ENCODE measurements at regions not wholly inside any gene's neighbourhood (a gene's known extent, or its start where the extent isn't known, plus 50 kb on each side); places are given as distances from the start of the nearest gene placed in this dataset.
"Not testable (repeated sequence)": the region's sequence is repeated elsewhere in the genome, so short reads cannot be mapped to it uniquely, and the experiment has no call there.

DNA sequence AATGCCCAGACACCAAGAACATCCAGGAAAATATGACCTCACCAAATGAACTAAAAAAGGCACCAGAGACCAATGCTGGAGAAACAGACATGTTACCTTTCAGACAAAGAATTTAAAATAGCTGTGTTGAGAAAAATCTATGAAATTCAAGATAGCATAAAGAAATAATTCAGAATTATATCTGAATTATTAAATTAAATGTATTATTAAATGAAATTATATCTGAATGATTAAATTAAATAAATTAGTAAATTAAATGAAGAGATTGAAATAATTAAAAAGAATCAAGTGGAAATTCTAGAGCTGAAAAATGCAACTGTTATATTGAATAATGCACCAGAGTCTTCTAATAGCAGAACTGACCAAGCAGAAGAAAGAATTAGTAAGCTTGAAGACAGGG, 279.2 kb upstream of the SATB1 start:
- Histone ChIP-seq H3K9me3 (ENCODE audit: control insufficient read depth, insufficient read depth, low read length) (peaks cover 18% of the 10 kb centered on the region; the same call in 1 of the 2 replicates), H3K27me3 (ENCODE audit: control insufficient read depth, insufficient read depth, low read length) (no peaks in the 10 kb centered on the region), H3K27ac (ENCODE audit: low read depth, low read length) (no peak overlapping the region), H3K4me3 (ENCODE audit: low read depth, low read length) (no peak overlapping the region)
- TF ChIP-seq, protein P1, sequence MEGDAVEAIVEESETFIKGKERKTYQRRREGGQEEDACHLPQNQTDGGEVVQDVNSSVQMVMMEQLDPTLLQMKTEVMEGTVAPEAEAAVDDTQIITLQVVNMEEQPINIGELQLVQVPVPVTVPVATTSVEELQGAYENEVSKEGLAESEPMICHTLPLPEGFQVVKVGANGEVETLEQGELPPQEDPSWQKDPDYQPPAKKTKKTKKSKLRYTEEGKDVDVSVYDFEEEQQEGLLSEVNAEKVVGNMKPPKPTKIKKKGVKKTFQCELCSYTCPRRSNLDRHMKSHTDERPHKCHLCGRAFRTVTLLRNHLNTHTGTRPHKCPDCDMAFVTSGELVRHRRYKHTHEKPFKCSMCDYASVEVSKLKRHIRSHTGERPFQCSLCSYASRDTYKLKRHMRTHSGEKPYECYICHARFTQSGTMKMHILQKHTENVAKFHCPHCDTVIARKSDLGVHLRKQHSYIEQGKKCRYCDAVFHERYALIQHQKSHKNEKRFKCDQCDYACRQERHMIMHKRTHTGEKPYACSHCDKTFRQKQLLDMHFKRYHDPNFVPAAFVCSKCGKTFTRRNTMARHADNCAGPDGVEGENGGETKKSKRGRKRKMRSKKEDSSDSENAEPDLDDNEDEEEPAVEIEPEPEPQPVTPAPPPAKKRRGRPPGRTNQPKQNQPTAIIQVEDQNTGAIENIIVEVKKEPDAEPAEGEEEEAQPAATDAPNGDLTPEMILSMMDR (IDR thresholded peaks at IDR 0.05; ENCODE audit: low read depth, low read length), result no peak
- POLR2A ChIA-PET, result no interaction called here
- CTCF ChIA-PET, result no interaction called here
- DNase-seq (ENCODE audit: low read depth, low spot score), result no peak

DNA sequence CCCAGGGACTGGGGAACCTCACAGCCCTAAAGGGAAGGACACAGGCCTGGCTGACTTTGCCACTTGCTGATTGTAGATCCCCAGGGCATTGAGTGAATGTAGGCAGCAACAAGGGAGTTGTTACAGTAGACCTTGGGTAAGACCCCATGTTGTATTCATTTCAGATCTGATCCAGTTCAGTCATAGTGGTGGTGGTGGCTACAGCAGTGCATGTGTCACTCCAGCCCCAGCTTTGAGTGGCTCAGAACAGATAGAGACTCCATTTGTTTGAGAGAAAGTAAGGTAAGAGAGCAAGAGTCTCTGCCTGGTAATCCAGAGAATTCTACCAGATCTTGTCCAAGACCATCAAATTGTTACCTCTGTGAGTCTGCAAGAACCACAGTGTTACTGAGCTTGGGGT, 278.7 kb upstream of the SATB1 start:
- no peak overlapping the region for H3K27ac ChIP-seq (ENCODE audit: low read depth, low read length)
- CTCF ChIA-PET, result no interaction called here
- POLR2A ChIA-PET, result no interaction called here

DNA sequence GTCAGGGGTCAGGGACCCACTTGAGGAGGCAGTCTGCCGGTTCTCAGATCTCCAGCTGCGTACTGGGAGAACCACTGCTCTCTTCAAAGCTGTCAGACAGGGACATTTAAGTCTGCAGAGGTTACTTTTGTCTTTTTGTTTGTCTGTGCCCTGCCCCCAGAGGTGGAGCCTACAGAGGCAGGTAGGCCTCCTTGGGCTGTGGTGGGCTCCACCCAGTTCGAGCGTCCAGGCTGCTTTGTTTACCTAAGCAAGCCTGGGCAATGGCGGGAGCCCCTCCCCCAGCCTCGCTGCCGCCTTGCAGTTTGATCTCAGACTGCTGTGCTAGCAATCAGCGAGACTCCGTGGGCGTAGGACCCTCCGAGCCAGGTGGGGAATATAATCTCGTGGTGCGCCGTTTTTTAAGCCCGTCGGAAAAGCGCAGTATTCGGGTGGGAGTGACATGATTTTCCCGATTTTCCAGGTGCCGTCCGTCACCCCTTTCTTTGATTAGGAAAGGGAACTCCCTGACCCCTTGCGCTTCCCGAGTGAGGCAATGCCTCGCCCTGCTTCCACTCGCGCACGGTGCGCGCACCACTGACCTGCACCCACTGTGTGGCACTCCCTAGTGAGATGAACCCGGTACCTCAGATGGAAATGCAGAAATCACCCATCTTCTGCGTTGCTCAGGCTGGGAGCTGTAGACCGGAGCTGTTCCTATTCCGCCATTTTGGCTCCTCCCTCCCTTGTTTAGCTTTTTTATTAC, 268.6 kb upstream of the SATB1 start:
- DNase-seq (ENCODE audit: low read depth, low spot score); H3K27me3 ChIP-seq (ENCODE audit: control insufficient read depth, insufficient read depth, low read length); H3K9me3 ChIP-seq (ENCODE audit: control insufficient read depth, insufficient read depth, low read length); CTCF ChIA-PET; POLR2A ChIA-PET; H3K27ac ChIP-seq (ENCODE audit: low read depth, low read length); H3K4me3 ChIP-seq (ENCODE audit: low read depth, low read length): not testable (repeated sequence)

More for the DNA sequence above, 278.7 kb upstream of the SATB1 start:
- no peak overlapping the region for H3K4me3 ChIP-seq (ENCODE audit: low read depth, low read length)
- no peak for DNase-seq (ENCODE audit: low read depth, low spot score)
- no peaks in the 10 kb centered on the region for H3K27me3 ChIP-seq (ENCODE audit: control insufficient read depth, insufficient read depth, low read length)
- peaks cover 18% of the 10 kb centered on the region; the same call in 1 of the 2 replicates for H3K9me3 ChIP-seq (ENCODE audit: control insufficient read depth, insufficient read depth, low read length)
- TF ChIP-seq, protein P1 (IDR thresholded peaks at IDR 0.05; ENCODE audit: low read depth, low read length), result no peak

DNA sequence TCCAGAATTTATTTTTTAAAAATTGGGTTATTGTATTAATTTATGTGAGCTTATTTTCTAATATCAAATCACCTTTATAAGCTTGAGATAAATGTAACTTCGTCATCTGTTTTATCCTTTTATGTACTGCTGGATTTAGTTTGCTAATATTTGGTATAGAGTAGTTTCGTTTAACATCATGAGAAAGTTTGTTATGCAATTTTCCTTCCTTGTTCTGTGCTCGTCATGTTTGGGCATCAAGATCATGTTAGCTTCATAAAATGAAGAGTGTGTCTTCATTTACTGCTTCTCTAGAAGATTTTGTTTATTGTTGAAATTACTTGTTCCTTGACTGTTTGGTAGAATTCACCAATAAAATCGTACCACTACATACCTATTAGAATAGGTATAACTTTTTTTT, 262.1 kb upstream of the SATB1 start:
- Histone ChIP-seq H3K27me3 (ENCODE audit: control insufficient read depth, insufficient read depth, low read length) (no peaks in the 10 kb centered on the region), H3K4me3 (ENCODE audit: low read depth, low read length) (no peak overlapping the region), H3K27ac (ENCODE audit: low read depth, low read length) (no peak overlapping the region), H3K9me3 (ENCODE audit: control insufficient read depth, insufficient read depth, low read length) (peaks cover 10% of the 10 kb centered on the region; the same call in 1 of the 2 replicates)
- TF ChIP-seq, protein P1 (IDR thresholded peaks at IDR 0.05; ENCODE audit: low read depth, low read length), result no peak
- ChIA-PET CTCF (no interaction called here), POLR2A (no interaction called here)
- DNase-seq (ENCODE audit: low read depth, low spot score), result no peak

- ChIA-PET CTCF (no interaction called here), POLR2A (no interaction called here)
- peaks cover 10% of the 10 kb centered on the region; the same call in 1 of the 2 replicates for H3K9me3 ChIP-seq (ENCODE audit: control insufficient read depth, insufficient read depth, low read length)
- no peak for DNase-seq (ENCODE audit: low read depth, low spot score)
- no peak overlapping the region for H3K27ac ChIP-seq (ENCODE audit: low read depth, low read length)
- TF ChIP-seq, protein P1 (IDR thresholded peaks at IDR 0.05; ENCODE audit: low read depth, low read length), result no peak
- no peaks in the 10 kb centered on the region for H3K27me3 ChIP-seq (ENCODE audit: control insufficient read depth, insufficient read depth, low read length)
- no peak overlapping the region for H3K4me3 ChIP-seq (ENCODE audit: low read depth, low read length)
Measured at GRCh38 chr3:18683900-18684299, 258.8 kb upstream of the SATB1 start.

Measured in AG04450 (cell line).